ENCODE measurements at regions not wholly inside any gene's neighbourhood (a gene's known extent, or its start where the extent isn't known, plus 50 kb on each side); places are given as distances from the start of the nearest gene placed in this dataset.
"Not testable (repeated sequence)": the region's sequence is repeated elsewhere in the genome, so short reads cannot be mapped to it uniquely, and the experiment has no call there.

- no peak for DNase-seq (ENCODE audit: low read depth in 2 of 2, low spot score in 1 of 2)
These were observed 251.5 kb downstream of the SOX4 start for GRCh38 chr6:21845018-21845417.

DNA sequence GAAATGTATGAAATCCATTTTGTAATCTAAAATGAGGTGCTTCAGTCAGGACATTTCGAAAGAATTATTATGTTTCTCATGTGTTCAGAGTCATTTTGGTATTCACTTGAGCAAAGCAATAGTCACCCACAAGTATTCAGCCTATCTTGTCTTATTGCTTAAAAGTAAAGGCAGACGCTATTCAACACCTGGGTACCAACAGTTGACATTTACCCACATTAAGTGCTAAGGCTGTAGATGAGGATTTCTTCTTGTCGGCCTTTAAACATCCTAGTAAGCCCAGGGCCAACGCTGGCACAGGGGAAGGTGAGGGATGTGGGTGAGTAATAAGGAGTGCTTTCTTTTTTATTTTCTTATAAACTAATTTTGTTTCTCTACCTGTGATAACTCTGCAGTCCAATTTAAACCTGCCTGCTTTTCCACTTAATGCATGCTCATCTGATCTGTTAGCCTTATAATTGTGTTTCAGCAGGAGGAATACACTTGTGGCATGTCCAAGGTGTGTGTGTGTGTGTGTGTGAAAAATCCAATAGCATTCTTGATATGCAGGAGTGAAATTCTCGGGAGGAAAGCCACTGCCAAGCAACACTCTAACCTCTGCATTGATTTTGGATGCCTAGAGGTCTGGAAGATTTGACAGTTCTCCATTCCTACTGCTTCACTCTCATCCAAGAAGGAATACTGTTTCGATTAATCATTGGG lies 252.0 kb downstream of the SOX4 start:
- DNase-seq (ENCODE audit: low read depth in 2 of 2, low spot score in 1 of 2), result no peak

GRCh38 chr6:21846541-21847451 lies 253.2 kb downstream of the SOX4 start:
- no peak for DNase-seq (ENCODE audit: low read depth in 2 of 2, low spot score in 1 of 2)

DNA sequence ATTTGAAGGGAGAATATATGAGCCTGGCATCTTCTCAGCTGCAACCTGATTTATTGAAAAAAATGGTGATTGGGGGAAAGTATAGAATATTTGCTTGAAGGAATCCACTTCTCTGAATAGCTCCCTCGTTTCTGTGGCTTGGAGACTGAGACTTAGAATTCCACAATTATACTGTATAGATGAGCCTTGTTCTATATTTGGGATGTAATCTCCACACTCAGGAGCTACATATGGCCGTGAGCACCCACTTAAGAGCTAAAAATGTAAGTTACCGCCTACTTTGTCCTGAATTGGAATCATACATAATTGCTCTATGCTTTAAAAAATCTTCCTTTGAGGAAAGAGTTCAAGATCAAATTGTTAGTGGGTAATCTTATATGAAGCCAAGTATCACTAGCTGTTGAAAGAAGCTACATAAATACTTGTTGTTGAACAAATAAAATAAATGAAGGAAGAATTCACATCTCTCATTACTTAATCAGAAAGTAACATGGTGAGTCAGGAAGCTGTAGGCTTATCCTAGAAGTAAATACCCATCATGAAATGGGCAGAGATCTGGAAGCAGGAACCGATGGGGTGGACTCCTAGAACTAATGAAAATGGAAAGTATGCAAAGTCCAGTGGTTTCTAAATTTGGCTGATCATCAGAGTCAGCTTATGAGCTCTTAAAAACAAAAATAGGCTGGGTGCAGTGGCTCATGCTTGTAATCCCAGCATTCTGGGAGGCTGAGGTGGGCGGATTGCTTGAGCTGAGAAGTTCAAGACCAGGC lies 254.3 kb downstream of the SOX4 start:
- no peak for DNase-seq (ENCODE audit: low read depth in 2 of 2, low spot score in 1 of 2)

DNA sequence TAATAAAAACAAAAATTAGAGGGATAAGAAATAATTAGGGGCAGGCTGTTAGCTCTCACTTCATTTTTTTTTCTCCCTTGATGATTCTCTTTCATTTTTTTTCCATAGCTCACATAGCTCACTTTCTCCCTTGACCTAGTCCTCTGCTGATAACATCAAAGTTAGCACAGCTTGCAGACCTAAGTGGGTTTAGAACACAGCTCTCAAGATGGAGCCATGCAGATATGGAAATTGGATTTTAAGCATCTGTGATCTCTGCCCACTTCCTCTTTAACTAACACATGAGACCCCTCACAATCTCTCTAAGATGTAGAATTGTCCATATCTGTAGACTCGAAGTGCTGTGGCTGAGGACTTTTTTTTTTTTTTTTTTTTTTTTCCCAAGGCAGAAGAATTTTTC lies 257.1 kb downstream of the SOX4 start:
- DNase-seq (ENCODE audit: low read depth in 2 of 2, low spot score in 1 of 2), result no peak

DNA sequence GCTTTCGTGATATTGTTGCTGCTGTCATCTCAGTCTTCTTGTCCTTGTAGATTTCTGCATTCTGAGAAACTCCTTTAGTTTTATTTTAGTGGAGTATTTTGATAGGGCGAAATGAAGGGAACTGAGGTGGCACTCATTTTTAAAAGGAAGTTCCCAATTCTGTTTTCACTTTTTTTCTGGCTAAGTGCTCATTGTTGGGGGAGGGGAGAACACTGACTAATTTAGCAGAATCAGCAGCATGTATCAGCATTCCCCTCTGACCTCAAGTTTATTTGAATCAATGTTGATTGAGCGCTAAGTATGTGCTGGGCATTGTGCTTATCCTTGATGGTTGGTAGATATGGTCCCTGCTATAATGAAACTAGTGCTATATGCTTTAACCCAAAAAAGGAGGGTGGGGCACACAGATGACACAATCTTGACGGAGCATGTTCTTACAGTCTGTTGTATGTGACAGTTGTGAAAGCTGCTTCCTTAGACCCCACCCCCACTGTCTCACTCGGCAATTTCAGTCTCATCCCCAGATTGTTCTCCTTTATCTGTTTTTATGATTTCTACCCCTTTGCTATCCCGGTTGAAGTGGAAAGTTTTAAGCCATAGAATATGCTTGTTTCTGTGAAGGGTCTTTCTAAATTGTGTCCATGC lies 262.4 kb downstream of the SOX4 start:
- DNase-seq (ENCODE audit: low read depth in 2 of 2, low spot score in 1 of 2), result no peak

GRCh38 chr6:21856456-21856825 lies 262.9 kb downstream of the SOX4 start:
- no peak for DNase-seq (ENCODE audit: low read depth in 2 of 2, low spot score in 1 of 2)

GRCh38 chr6:21856844-21857243 lies 263.3 kb downstream of the SOX4 start:
- no peak for DNase-seq (ENCODE audit: low read depth in 2 of 2, low spot score in 1 of 2)

DNA sequence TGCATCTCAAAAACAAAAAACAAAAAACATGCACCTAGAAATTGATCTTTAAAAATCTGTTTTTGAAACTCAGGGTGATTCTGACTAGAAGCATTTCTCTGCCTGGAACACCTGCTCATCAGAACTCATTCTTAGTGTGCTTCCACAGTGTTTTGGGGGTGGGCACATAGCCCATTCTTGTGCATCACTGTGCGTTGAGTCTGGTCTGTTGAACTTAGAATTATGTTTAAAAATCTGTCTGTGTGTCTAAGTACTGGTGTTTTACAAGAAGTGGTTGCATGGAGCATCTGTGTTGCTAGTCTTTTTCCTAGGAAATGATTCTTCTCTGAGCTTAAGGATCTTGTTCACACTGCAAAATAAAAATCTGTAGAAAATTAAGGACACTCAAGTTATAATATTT lies 264.5 kb downstream of the SOX4 start:
- DNase-seq (ENCODE audit: low read depth in 2 of 2, low spot score in 1 of 2), result no peak

- DNase-seq (ENCODE audit: low read depth in 2 of 2, low spot score in 1 of 2), result no peak
These were observed 265.7 kb downstream of the SOX4 start for GRCh38 chr6:21859193-21859735.

DNA sequence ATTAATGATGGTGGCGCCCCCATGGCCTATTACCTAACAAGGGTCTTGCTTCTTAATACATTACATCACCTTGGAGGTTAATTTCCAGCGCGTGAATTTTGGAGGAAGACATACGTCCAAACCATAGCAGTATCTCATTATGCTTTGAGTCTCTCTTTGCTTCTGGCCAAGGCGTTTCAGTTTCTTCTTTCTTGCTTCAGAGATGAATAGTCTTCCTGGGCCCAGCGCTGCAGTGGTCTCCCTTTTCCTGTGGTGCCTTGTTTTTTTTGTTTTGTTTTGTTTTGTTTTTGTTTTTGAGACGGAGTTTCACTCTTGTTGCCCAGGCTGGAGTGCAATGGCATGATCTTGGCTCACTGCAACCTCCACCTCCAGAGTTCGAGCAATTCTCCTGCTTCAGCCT lies 268.4 kb downstream of the SOX4 start:
- DNase-seq (ENCODE audit: low read depth in 2 of 2, low spot score in 1 of 2), result no peak

DNA sequence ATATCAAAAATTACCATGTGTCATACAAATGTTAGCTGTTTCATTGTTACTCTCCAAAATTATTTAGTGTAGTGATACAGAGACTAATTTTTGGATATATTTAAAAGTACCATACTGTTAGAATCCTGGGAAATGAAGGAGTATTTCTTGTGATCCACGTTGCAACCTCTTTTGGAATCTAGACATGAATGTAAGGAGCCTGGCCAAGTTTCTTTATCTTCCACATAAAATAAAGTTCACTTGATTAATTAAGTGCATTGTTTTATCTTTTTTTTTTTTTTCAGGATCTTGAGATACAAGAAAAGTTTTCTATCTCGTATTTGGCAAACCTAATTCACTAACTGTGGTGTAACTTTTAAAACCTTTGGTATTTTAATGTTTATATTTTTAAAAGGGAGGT lies 270.7 kb downstream of the SOX4 start:
- DNase-seq (ENCODE audit: low read depth in 2 of 2, low spot score in 1 of 2), result no peak

DNA sequence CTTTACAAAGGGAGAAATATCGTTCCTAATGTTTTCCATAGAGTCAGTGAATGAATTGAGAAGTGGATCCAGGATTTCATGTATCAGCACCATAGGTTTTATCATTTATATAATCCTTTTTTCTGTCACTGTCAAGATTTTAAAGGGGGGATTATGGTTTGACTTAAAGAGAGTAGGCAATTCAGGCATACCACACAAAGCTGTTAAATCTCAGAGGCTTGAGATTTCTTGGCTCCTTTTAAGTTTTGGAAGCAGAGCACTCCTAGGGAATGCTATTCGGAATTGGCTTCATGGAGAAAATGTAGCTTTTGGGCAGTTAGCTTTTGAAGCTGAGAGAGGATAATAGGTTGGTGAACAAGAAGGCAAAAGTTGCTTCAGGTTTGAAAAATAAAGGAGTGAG lies 274.7 kb downstream of the SOX4 start:
- no peak for DNase-seq (ENCODE audit: low read depth in 2 of 2, low spot score in 1 of 2)

DNA sequence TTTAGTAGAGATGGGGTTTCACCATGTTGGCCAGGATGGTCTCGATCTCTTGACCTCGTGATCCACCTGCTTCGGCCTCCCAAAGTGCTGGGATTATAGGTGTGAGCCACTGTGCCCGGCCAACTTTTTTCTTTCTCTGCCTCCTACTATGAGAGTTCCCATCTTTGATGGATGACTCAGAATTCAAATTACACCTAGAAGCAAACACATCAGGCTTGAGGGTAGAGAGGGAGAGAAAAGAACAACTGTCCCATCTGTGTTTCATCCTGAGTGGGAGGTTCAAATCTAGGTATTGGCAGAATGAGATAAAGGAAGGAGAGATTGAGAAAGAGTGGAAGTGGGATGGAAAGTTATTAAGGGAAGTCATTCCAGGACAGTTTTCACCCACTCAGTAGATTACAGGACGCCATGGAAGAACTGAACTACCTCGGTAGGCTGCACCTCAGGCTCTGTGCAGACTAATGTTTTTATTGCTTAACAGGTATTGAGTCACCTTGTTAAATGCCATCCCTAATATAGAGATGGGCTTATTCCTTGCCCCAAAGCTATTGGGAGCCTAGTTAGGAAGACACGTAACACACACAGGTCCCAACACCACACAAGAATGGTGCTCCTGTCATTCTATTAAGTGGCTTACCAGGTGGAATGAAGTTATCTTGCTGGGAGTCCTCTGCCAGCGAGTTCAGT lies 275.7 kb downstream of the SOX4 start:
- DNase-seq (ENCODE audit: low read depth in 2 of 2, low spot score in 1 of 2), result no peak

DNA sequence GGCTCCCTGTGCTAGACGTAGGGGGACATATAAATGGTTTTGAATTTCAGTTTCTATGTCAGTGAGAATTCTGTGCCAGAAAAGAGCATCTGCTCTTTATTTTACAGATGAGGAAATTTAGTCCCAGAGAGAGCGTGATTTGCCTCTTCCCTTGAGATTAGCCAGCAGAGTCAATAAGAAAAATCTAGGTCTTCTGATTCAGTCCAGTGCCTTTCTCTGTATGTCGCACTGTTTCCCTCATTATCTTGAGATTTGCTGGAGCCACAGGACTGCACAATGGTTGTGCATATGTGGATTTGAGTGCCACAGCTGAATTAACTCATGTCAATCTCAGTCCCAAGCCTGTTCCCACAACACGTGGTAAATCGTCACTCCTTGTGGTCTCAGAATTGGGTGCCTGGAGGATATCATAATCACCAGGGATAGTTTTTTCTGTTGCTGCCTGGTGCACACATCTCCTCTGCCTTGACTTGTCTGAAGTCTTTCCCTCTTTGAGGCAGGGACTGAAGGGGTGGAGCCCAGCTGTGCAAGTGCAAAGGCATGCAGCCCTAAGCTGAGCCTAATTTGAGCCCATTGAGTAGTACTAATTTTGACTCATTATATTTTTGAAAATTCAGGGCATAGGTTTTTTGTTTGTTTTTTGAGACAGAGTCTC lies 276.7 kb downstream of the SOX4 start:
- no peak for DNase-seq (ENCODE audit: low read depth in 2 of 2, low spot score in 1 of 2)

DNA sequence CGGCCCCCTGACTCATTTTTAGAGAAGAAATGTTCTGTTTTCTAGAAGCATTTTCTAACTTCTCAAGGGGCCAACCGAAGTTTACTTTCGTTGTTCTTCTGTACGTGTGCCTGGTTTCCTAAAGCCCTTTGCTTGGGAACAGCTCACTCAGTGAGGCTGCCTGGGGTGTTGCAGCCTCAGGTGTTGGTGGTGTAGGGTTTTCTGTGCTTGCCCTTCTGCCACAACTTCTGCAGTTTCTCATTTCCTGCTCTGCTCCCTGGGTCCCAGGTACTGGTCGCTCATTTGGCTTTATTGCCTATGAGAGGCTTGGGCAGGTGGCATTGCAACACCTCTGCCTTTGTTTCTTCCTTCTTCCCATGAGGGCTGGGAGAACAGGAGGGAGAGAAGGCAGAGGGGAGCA lies 278.3 kb downstream of the SOX4 start:
- no peak for DNase-seq (ENCODE audit: low read depth in 2 of 2, low spot score in 1 of 2)

DNA sequence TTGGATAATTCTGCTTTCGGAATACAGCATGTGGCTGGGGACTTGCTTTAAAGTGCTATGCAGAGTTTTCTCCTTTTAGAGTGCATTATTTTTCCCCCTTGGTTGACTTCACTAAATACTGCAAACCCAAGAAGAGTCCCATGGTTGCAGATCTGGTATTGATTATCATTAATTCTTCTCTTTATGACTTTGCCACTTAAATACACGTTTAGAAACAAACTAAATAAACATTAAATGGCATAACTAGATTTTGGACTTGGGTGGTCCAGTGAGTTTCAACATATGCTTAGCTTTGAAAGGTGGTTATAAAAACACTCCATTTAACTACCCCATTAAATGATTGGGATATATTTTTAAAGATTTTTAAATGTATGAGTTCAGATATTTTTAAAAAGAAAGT lies 279.2 kb downstream of the SOX4 start:
- DNase-seq (ENCODE audit: low read depth in 2 of 2, low spot score in 1 of 2), result no peak

DNA sequence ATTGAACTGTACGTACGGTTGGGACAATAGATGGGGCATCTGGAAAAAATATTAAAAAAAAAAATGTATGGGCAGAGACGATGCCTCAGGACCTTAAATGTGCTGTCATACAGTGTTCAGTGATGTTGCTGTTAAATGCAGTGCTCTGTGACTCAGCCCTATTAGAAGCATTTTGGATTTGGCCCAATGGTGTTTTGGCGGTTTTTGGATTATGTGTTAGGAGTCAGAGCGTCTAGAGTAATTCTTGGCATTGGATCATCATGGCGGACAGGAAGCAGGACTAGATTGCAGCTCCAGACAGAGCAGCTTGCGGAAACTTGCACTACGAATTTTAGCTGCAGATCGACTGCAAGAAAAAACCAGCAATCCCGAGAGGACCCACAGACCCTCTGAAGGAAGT lies 280.0 kb downstream of the SOX4 start:
- DNase-seq (ENCODE audit: low read depth in 2 of 2, low spot score in 1 of 2), result no peak

- DNase-seq (ENCODE audit: low read depth in 2 of 2, low spot score in 1 of 2), result no peak
These were observed 280.8 kb downstream of the SOX4 start for GRCh38 chr6:21874372-21874771.

DNA sequence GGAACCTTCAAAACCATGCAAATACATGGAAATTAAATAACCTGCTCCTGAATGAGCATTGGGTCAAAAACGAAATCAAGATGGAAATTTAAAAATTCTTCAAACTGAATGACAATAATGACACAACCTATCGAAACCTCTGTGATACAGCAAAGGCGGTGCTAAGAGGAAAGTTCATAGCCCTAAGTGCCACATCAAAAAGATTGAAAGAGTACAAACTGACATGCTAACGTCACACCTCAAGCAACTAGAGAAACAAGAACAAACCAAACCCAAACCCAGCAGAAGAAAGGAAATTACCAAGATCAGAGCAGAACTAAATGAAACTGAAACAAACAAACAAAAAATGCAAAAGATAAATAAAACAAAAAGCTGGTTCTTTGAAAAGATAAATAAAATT lies 283.5 kb downstream of the SOX4 start:
- not testable (repeated sequence) for DNase-seq (ENCODE audit: low read depth in 2 of 2, low spot score in 1 of 2)
